Breast epithelium (tissue), 4 donors: ENCODE measurements at regions not wholly inside any gene's neighbourhood (a gene's known extent, or its start where the extent isn't known, plus 50 kb on each side); places are given as distances from the start of the nearest gene placed in this dataset.
"Not testable (repeated sequence)": the region's sequence is repeated elsewhere in the genome, so short reads cannot be mapped to it uniquely, and the experiment has no call there.

ENCODE experiments used
- DNase-seq, 2 donors: peaks; one replicate each; pipeline ENCODE4 v3.0.0-alpha.2; 2019; ENCODE audit warnings: low spot score in 2 of 2
- H3K27ac ChIP-seq, 2 donors: fragments of 200-600 bp; sonication (generic) in 1 of 2; one replicate each; pipeline ENCODE4 v1.5.1; 2016 to 2019; ENCODE audit warnings: mild to moderate bottlenecking in 1 of 2
- H3K27me3 ChIP-seq, 2 donors: fragments of 200-600 bp; sonication (generic) in 1 of 2; one replicate each; pipeline versions ENCODE4 v1.5.1 to v1.6.0; 2017 to 2019; ENCODE audit warnings: control low read depth in 1 of 2, mild to moderate bottlenecking in 1 of 2
- H3K36me3 ChIP-seq: fragments of 200-600 bp; one replicate; pipeline ENCODE4 v1.5.1; 2019
- H3K4me1 ChIP-seq, 2 donors: fragments of 200-600 bp; sonication (generic); one replicate each; pipeline ENCODE4 v1.5.1; 2016 to 2019; ENCODE audit warnings: control low read depth in 1 of 2
- H3K4me3 ChIP-seq, 3 donors: fragments of 200-600 bp; sonication (generic); 1 replicate in 2 of 3; 2 replicates in 1 of 3; pipeline ENCODE4 v1.5.1; 2016 to 2019; ENCODE audit warnings: mild to moderate bottlenecking in 3 of 3, moderate library complexity in 2 of 3
- H3K9me3 ChIP-seq, 2 donors: fragments of 200-600 bp; sonication (generic) in 1 of 2; one replicate each; pipeline ENCODE4 v1.5.1; 2016 to 2019; ENCODE audit warnings: control low read depth in 1 of 2
- CTCF ChIP-seq, 3 donors: fragments of 450-650 bp; IDR thresholded peaks; one replicate each; pipeline ENCODE4 v1.5.1; 2016 to 2017; ENCODE audit warnings: antibody characterized with exemption in 3 of 3, mild to moderate bottlenecking in 3 of 3, moderate library complexity in 3 of 3
- POLR2A ChIP-seq: fragments of 450-650 bp; IDR thresholded peaks from one replicate; pipeline ENCODE4 v1.6.1; 2016; ENCODE audit warnings: antibody characterized with exemption, mild to moderate bottlenecking, moderate library complexity
- POLR2AphosphoS5 ChIP-seq, 3 donors: sonication (generic); formaldehyde crosslinking; IDR thresholded peaks; one replicate each; pipeline ENCODE4 v1.6.1; 2017; ENCODE audit warnings: antibody characterized with exemption in 3 of 3
- intact Hi-C: fragments of 100-400 bp; cut with DNase I; formaldehyde crosslinking; loops from one replicate; pipeline ENCODE4 v1.15.1; 2023; ENCODE audit warnings: low total_unique reads

GRCh38 chr7:48839108-48839507, 85.2 kb upstream of the CDC14C start:
- H3K36me3 ChIP-seq = no peaks in the 10 kb centered on the region
- intact Hi-C loops = no loop called here

GRCh38 chr7:48841739-48842138, 82.6 kb upstream of the CDC14C start:
- Histone ChIP-seq H3K27me3 (no peaks in the 10 kb centered on the region), H3K4me3 (no peak overlapping the region), H3K4me1 (no peaks in the 10 kb centered on the region), H3K27ac (no peak overlapping the region), H3K36me3 (no peaks in the 10 kb centered on the region), H3K9me3 (no peaks in the 10 kb centered on the region)
- DNase-seq = no peak
- TF ChIP-seq POLR2A = no peak
- no peak for TF ChIP-seq CTCF (IDR thresholded peaks at IDR 0.05)
- TF ChIP-seq POLR2AphosphoS5 (IDR thresholded peaks at IDR 0.05) = no peak
- intact Hi-C loops = loop anchor here (2.0 kb wide), 1 partner anchor 73 kb away; no protein-coding TSS in a partner anchor

More at GRCh38 chr7:48839108-48839507, 85.2 kb upstream of the CDC14C start:
- no peaks in the 10 kb centered on the region for H3K27me3 ChIP-seq
- H3K27ac ChIP-seq = no peak overlapping the region
- no peak overlapping the region for H3K4me3 ChIP-seq
- H3K4me1 ChIP-seq = no peaks in the 10 kb centered on the region
- no peak for TF ChIP-seq CTCF (IDR thresholded peaks at IDR 0.05)
- no peak for TF ChIP-seq POLR2AphosphoS5 (IDR thresholded peaks at IDR 0.05)
- TF ChIP-seq POLR2A = no peak
- no peak for DNase-seq
- no peaks in the 10 kb centered on the region for H3K9me3 ChIP-seq

- Histone ChIP-seq H3K36me3 (no peaks in the 10 kb centered on the region), H3K4me3 (no peak overlapping the region), H3K9me3 (no peaks in the 10 kb centered on the region), H3K4me1 (no peaks in the 10 kb centered on the region), H3K27me3 (no peaks in the 10 kb centered on the region), H3K27ac (no peak overlapping the region)
- intact Hi-C loops = no loop called here
- no peak for DNase-seq
- TF ChIP-seq POLR2A (no peak), CTCF (IDR thresholded peaks at IDR 0.05) (no peak), POLR2AphosphoS5 (IDR thresholded peaks at IDR 0.05) (no peak)
Measured at GRCh38 chr7:48847917-48848316, 76.4 kb upstream of the CDC14C start.

GRCh38 chr7:48860447-48860846, 63.9 kb upstream of the CDC14C start:
- H3K36me3 ChIP-seq, H3K4me3 ChIP-seq, DNase-seq, H3K27ac ChIP-seq, H3K9me3 ChIP-seq, H3K27me3 ChIP-seq, H3K4me1 ChIP-seq, intact Hi-C loops: not testable (repeated sequence)

GRCh38 chr7:48868916-48869315, 55.4 kb upstream of the CDC14C start:
- no peak overlapping the region for H3K27ac ChIP-seq
- no peaks in the 10 kb centered on the region for H3K9me3 ChIP-seq
- no peaks in the 10 kb centered on the region for H3K27me3 ChIP-seq
- H3K4me3 ChIP-seq = no peak overlapping the region
- DNase-seq = no peak
- intact Hi-C loops = no loop called here
- no peaks in the 10 kb centered on the region for H3K36me3 ChIP-seq
- TF ChIP-seq POLR2A (no peak), CTCF (IDR thresholded peaks at IDR 0.05) (no peak), POLR2AphosphoS5 (IDR thresholded peaks at IDR 0.05) (no peak)
- no peaks in the 10 kb centered on the region for H3K4me1 ChIP-seq

GRCh38 chr7:48872548-48872947, 51.8 kb upstream of the CDC14C start:
- H3K36me3 ChIP-seq = no peaks in the 10 kb centered on the region
- no peak overlapping the region for H3K27ac ChIP-seq
- no peak for DNase-seq

More at GRCh38 chr7:48872548-48872947, 51.8 kb upstream of the CDC14C start:
- no peaks in the 10 kb centered on the region for H3K9me3 ChIP-seq
- H3K4me3 ChIP-seq = no peak overlapping the region
- intact Hi-C loops = no loop called here
- no peaks in the 10 kb centered on the region for H3K4me1 ChIP-seq
- TF ChIP-seq POLR2A (no peak), POLR2AphosphoS5 (IDR thresholded peaks at IDR 0.05) (no peak), CTCF (IDR thresholded peaks at IDR 0.05) (no peak)
- no peaks in the 10 kb centered on the region for H3K27me3 ChIP-seq
